Esophagus muscularis mucosa (tissue), 2 donors: ENCODE measurements at regions not wholly inside any gene's neighbourhood (a gene's known extent, or its start where the extent isn't known, plus 50 kb on each side); places are given as distances from the start of the nearest gene placed in this dataset.

Source experiments
- EP300 ChIP-seq: sonication (generic); formaldehyde crosslinking; IDR thresholded peaks from one replicate; pipeline ENCODE4 v1.6.1; 2017; ENCODE audit warnings: antibody characterized with exemption
- POLR2A ChIP-seq: fragments of 450-650 bp; IDR thresholded peaks from one replicate; pipeline ENCODE4 v1.6.1; 2017; ENCODE audit warnings: antibody characterized with exemption, moderate library complexity, mild to moderate bottlenecking, low read depth

- TF ChIP-seq POLR2A: no peak
- TF ChIP-seq EP300: no peak
Observed at GRCh38 chr3:78186404-78186803, 1146.5 kb downstream of the ROBO2 start.
